ENCODE measurements at regions not wholly inside any gene's neighbourhood (a gene's known extent, or its start where the extent isn't known, plus 50 kb on each side); places are given as distances from the start of the nearest gene placed in this dataset.
"Not testable (repeated sequence)": the region's sequence is repeated elsewhere in the genome, so short reads cannot be mapped to it uniquely, and the experiment has no call there.

GRCh38 chr7:106582365-106582764 is 78.6 kb downstream of the CCDC71L start:
- Histone ChIP-seq H3K4me3 (ENCODE audit: low read depth, low read length) (no peak overlapping the region), H3K27ac (no peak overlapping the region), H3K9me3 (ENCODE audit: severe bottlenecking) (no peaks in the 10 kb centered on the region), H3K27me3 (ENCODE audit: insufficient read depth, low read depth, severe bottlenecking) (no peaks in the 10 kb centered on the region), H3K36me3 (no peaks in the 10 kb centered on the region)
- DNase-seq = no peak
- TF ChIP-seq, protein P1, sequence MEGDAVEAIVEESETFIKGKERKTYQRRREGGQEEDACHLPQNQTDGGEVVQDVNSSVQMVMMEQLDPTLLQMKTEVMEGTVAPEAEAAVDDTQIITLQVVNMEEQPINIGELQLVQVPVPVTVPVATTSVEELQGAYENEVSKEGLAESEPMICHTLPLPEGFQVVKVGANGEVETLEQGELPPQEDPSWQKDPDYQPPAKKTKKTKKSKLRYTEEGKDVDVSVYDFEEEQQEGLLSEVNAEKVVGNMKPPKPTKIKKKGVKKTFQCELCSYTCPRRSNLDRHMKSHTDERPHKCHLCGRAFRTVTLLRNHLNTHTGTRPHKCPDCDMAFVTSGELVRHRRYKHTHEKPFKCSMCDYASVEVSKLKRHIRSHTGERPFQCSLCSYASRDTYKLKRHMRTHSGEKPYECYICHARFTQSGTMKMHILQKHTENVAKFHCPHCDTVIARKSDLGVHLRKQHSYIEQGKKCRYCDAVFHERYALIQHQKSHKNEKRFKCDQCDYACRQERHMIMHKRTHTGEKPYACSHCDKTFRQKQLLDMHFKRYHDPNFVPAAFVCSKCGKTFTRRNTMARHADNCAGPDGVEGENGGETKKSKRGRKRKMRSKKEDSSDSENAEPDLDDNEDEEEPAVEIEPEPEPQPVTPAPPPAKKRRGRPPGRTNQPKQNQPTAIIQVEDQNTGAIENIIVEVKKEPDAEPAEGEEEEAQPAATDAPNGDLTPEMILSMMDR (IDR thresholded peaks at IDR 0.05; ENCODE audit: low read depth, low read length) = no peak

DNA sequence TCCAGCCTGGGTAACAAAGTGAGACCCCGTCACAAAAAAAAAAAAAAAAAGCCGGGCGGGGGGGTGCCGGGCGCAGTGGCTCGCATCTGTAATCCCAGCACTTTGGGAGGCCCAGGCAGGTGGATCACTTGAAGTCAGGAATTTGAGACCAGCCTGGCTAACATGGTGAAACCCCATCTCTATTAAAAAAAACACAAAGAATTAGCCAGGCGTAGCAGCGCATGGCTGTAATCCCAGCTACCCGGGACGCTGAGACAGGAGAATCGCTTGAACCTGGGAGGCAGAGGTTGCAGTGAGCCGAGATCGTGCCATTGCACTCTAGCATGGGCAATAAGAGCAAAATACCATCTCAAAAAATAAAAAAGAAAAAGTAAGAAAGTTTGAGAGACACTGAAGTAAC is 81.9 kb downstream of the CCDC71L start:
- not testable (repeated sequence) for H3K4me3 ChIP-seq (ENCODE audit: low read depth, low read length); H3K36me3 ChIP-seq; H3K27me3 ChIP-seq (ENCODE audit: insufficient read depth, low read depth, severe bottlenecking); DNase-seq; H3K27ac ChIP-seq; H3K9me3 ChIP-seq (ENCODE audit: severe bottlenecking)

DNA sequence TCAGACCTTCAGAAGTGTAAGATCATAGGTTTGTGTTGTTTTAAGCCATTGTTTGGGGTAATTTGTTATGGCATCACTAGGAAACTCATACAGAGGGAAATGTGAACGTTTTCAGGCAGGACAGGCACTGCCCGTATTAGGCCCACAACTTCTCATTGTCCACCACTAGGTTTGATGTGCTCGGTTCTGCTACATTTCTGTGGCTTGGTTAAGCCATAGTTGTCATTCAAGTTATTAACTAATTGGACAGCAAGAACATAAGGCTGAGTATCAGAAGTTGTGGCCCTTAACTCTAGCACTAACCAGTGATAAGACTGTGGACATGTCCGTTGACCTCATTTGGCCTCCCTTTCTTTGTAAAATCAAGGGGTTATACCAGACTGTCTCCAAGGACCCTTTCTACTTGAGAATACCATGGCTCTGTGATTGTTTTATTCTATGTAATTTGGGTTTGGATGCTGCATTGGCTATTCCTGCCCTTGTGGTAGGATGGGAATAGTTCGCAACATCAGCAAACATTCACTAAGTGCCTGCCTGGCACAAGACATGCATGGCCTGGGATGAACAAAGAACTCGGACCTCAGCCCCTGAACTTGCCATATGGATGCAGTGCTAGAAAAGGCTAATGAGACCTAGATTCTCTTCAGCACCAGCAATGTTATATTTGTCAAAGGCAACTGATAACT is 85.7 kb downstream of the CCDC71L start:
- Histone ChIP-seq H3K27me3 (ENCODE audit: insufficient read depth, low read depth, severe bottlenecking) (no peaks in the 10 kb centered on the region), H3K4me3 (ENCODE audit: low read depth, low read length) (no peak overlapping the region), H3K36me3 (no peaks in the 10 kb centered on the region), H3K9me3 (ENCODE audit: severe bottlenecking) (no peaks in the 10 kb centered on the region), H3K27ac (no peak overlapping the region)
- no peak for DNase-seq
- TF ChIP-seq, protein P1 (IDR thresholded peaks at IDR 0.05; ENCODE audit: low read depth, low read length) = no peak

GRCh38 chr7:106573738-106574137 is 87.2 kb downstream of the CCDC71L start:
- no peaks in the 10 kb centered on the region for H3K27me3 ChIP-seq (ENCODE audit: insufficient read depth, low read depth, severe bottlenecking)
- no peak overlapping the region for H3K4me3 ChIP-seq (ENCODE audit: low read depth, low read length)
- no peak for DNase-seq
- H3K9me3 ChIP-seq (ENCODE audit: severe bottlenecking) = no peaks in the 10 kb centered on the region
- TF ChIP-seq, protein P1 (IDR thresholded peaks at IDR 0.05; ENCODE audit: low read depth, low read length) = no peak
- no peaks in the 10 kb centered on the region for H3K36me3 ChIP-seq
- no peak overlapping the region for H3K27ac ChIP-seq

DNA sequence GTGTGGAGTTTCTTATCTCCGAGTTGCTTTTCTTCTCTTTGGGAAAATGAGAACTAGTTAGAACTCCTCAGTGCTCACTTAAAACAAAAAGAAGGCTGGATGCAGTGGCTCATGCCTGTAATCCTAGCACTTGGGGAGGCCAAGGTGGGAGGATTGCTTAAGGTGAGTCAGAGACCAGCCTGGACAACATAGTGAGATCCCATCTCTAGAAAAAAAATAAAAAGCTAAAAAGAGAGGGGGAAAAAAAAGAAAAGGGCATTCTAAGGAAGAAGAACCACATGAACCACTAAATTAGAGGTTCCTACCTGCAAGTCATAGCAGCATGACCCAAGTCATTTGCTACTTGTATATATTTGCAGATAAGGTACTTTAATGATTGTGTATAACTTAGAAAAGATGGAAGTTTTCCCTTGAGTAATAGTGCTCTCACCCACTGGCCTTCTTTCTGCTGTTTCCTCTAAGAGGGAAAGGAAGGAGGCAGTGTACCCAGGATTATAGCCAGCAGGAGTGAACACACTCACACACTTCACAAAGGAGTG is 87.8 kb downstream of the CCDC71L start:
- H3K27me3 ChIP-seq (ENCODE audit: insufficient read depth, low read depth, severe bottlenecking) = no peaks in the 10 kb centered on the region
- no peaks in the 10 kb centered on the region for H3K36me3 ChIP-seq
- no peak for DNase-seq
- no peak overlapping the region for H3K27ac ChIP-seq
- TF ChIP-seq, protein P1 (IDR thresholded peaks at IDR 0.05; ENCODE audit: low read depth, low read length) = no peak
- H3K9me3 ChIP-seq (ENCODE audit: severe bottlenecking) = no peaks in the 10 kb centered on the region
- H3K4me3 ChIP-seq (ENCODE audit: low read depth, low read length) = no peak overlapping the region

DNA sequence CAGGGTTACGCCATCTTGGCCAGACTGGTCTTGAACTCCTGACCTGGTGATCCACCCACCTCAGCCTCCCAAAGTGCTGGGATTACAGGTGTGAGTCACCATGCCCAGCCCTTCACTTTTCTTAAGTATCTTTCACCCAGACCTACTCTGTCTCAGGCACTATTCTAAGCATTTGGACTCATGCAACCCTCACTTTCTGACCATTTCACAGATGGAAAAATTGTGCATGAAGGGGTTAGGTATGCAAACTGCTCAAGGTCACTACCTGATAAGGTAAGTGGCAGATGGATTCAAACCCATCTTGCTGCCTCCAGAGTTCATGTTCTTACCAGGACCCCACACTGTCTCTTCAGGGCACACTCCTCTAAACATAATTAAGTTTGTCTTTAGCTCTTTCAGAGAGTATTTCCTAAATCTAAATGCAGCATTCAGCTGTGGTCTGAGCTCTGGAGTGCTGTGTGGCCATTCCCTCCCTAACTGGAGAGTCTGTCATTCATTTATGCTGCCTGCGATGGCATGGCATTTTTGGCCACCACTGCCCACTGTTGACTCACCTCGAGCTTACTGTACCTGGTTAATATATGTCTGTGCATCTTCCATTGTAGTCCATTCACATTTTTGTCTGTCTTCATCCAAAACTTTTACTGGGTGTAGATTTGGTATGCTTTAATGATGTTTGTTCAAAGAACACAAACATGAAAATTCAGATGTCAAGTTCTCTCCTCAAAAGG is 88.4 kb downstream of the CCDC71L start:
- Histone ChIP-seq H3K4me3 (ENCODE audit: low read depth, low read length) (no peak overlapping the region), H3K27ac (no peak overlapping the region), H3K9me3 (ENCODE audit: severe bottlenecking) (no peaks in the 10 kb centered on the region), H3K36me3 (no peaks in the 10 kb centered on the region), H3K27me3 (ENCODE audit: insufficient read depth, low read depth, severe bottlenecking) (no peaks in the 10 kb centered on the region)
- DNase-seq = no peak
- TF ChIP-seq, protein P1 (IDR thresholded peaks at IDR 0.05; ENCODE audit: low read depth, low read length) = no peak

Data from WERI-Rb-1 (cell line).